GM18505 (cell line): ENCODE measurements at regions not wholly inside any gene's neighbourhood (a gene's known extent, or its start where the extent isn't known, plus 50 kb on each side); places are given as distances from the start of the nearest gene placed in this dataset.
"Not testable (repeated sequence)": the region's sequence is repeated elsewhere in the genome, so short reads cannot be mapped to it uniquely, and the experiment has no call there.

Experiments
- ATAC-seq: cut with Tn5 transposase; IDR thresholded peaks from one replicate; pipeline ENCODE4 v1.9.1; 2021; ENCODE audit not compliant: unreplicated experiment
- POLR2A ChIP-seq: IDR thresholded peaks from 4 replicates; pipeline ENCODE4 v1.6.1; 2011; ENCODE audit warnings: borderline replicate concordance; ENCODE audit not compliant: insufficient read depth, insufficient read length; ENCODE audit errors: extremely low read depth

DNA sequence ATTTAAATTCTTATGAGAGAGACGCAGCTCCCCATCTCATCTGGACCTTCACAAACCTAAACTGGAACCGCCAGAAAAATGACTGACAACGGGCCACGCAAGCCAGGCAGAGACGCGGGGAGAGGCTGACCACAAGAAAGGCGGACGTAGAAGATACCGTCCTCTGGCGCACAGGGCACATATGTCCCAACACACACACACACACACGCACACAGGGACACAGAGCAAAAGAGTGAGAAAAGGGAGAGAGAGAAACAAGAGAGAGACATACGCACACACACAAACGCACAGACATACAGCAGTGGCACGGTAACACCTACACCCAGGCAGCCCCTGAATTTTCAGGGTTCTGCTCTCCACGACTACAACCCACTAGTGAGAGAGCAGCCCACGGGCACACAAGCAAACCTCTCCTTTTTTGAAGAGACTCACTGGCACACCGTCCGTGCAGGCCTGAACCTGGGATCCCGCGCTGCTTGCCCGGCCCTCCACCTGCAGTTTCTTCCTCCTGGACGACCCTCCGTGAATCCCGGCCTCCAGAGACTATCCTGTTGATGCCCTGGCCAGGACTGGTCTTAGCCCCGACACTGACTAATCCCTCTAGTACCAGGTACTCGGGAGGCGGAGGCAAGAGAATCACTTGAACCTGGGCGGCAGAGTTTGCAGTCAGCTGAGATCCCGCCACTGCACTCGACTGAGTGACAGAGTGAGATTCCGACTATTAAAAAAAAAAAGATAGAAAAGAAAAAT is 156.5 kb upstream of the ZNF337 start:
- ATAC-seq = not testable (repeated sequence)

DNA sequence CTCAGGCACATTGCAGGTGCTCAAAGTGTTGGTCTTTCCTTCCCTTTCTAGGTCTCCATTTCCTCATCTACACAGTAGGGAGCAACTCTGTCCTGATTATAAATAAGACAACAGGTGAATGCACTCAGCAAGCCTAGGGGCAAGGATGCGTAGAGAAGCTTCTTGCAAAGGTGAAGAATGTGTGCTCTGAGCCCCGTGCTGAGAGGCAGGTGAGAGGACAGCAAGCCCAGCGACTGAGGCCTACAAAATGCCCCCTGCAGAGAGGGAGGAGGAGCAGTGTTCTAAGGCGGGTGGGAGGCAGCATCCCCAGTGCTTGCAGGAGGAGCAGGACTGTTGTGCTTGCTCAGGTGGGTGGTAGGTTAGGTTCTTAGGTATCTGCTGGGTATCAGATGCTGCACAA is 153.5 kb upstream of the ZNF337 start:
- not testable (repeated sequence) for ATAC-seq

GRCh38 chr20:25848222-25848621 is 151.6 kb upstream of the ZNF337 start:
- no peak for TF ChIP-seq POLR2A
- no peak for ATAC-seq

DNA sequence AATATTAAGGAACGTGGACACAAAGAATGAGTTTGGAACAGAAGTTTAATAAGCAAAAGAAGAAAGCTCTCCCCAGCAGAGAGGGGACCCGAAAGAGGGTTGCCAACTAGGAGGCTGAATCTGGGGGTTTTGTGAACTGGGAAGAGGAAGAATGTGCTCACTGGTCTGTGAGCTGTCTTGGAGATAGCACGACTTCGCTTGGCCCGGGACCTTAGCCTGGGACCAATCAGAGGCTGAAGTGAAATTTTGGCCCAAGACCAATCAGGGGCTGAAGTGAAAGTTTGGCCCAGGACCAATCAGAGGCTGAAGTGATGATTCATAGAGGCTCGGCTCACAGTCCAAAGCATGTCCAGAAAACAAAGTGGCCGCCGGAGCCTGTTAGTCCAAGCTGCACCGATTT is 148.0 kb upstream of the ZNF337 start:
- not testable (repeated sequence) for ATAC-seq

DNA sequence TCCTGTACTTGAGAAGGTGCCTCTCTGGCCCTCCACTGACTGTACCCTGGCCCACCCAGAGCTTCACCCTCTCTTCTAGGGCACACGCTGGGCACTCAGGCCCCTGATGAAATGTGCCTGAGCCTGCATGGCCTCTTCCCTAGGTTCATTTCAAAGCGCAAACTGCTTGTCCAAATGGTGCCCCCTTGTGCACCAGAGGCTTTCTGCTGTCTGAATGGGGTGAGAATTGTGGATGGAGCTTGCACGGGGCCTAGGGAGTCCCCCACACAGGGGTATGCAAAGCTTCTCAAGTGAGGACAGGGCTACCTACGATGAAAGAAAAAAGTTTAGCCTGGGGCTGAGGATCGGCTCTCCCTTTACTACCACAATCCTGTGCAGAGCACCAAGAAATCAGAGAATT is 116.9 kb upstream of the ZNF337 start:
- not testable (repeated sequence) for ATAC-seq

DNA sequence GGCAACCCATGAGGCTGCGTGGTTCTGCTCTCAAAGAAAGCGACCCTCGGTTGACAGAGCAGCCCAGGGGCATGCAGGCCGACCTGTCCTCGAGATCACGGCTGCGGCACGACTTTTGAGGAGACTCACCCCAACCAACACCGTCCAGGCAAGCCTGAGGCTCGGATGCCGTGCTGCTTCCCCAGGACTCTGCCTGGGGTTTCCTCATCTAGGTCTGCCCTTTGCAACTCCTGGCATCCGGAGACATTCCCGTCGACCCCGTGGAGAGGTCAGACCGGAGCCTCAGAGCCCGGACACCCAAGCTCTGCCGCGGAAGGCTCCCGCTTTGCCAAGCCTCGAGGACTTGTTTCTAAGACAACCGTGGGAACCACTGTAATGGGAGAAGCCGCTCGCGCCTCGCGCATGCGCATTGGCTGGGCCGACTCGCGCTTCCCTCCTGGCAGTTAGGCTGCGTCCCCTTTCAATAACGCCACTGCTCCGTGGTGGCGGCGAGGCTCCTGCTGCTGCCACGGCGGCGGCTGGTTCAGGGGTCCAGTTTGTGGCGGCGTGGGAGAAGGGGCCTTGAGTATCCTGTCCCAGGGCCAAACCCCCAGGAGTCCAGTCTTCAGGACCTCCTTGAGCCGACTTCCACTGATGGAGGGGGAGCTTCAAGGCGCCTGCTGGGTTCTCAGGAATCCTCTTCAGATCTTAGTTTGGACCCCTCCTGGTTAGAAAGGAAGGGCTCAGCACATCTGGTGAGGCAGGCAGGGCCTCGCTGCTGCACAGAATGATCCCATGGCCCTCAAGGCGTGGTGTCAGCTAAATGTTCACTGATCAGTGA is 101.7 kb upstream of the ZNF337 start:
- ATAC-seq = not testable (repeated sequence)

DNA sequence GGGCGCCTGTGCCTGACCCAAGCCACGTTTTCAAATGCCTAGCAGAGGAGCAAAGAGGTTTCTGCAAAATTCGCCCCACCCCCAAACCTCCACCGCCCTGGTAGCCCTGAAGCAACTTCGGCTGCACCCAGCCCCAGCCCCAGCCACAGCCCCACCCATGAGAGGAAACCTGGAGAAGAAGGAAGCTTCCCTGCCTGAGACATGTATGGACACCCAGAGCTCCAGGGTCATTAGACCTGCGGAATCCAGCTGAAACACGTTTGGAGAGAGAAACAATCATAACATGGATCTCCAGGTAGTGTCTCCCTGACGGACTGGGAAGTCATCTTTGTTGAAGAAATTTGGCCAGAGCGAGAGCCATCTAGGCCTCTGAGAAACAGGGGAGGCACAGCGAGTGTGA is 100.4 kb upstream of the ZNF337 start:
- ATAC-seq = not testable (repeated sequence)

DNA sequence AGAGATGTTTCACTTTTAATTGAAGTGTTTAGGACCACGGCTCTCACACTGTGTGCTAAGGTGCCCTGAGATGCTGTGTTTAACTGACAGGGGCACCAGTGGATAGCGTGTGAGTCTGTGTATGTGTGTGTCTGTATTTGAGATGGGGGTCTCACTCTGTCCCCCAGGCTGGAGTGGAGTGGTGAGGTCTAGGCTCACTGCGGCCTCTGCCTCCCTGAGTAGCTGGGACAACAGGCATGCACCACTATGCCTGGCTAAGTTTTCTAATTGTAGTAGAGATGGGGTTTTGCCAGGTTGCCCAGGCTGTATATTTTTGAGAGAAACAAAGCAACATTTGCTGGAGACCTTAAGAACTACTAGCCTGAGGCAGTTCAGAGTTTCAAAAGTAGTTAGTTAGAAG is 80.6 kb upstream of the ZNF337 start:
- not testable (repeated sequence) for ATAC-seq

GRCh38 chr20:25774711-25775110 is 78.1 kb upstream of the ZNF337 start:
- not testable (repeated sequence) for ATAC-seq

- not testable (repeated sequence) for ATAC-seq
These were observed 77.5 kb upstream of the ZNF337 start for GRCh38 chr20:25774203-25774602.

- ATAC-seq = not testable (repeated sequence)
These were observed 75.8 kb upstream of the ZNF337 start for GRCh38 chr20:25772437-25772836.

DNA sequence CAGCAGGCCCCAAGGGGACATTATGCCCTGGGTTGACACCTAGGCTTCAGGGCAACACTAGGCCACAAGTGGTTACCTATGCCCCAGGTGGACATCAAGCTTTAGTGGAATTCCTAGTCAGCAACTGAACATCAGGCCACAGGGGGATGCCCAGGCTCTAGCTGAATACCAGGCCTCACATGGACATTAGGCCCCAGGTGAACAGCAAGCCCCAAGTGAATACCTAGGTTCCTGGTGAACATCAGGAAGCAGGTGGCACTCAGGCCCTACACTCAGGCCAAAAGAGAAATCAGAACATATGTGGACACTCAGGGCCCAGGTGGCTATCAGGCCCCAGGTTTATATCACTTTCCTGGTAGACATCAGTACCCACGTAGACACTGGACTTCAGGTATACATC is 75.2 kb upstream of the ZNF337 start:
- ATAC-seq = not testable (repeated sequence)

GRCh38 chr20:25761596-25761995 is 64.9 kb upstream of the ZNF337 start:
- no peak for ATAC-seq
- no peak for TF ChIP-seq POLR2A

DNA sequence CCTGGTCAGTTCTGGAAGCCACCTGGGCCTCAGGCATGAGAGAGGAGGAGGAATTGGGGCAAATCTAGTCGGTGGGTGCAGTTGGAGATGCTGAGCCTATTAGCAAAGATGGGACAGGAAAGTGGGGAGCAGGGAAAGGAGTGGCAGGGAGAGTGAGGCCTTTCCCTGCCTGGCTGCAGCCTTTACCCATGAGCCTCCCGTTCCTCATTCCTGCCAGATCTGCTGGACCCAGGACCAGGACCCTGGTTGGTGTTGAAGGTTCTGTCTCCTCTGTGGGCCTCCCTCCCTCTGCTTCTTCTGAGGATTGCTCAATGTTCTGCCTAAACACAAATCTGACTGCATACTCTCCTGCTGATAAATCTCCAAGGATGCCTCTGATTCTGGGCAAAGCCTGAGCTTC is 64.4 kb upstream of the ZNF337 start:
- ATAC-seq = not testable (repeated sequence)

DNA sequence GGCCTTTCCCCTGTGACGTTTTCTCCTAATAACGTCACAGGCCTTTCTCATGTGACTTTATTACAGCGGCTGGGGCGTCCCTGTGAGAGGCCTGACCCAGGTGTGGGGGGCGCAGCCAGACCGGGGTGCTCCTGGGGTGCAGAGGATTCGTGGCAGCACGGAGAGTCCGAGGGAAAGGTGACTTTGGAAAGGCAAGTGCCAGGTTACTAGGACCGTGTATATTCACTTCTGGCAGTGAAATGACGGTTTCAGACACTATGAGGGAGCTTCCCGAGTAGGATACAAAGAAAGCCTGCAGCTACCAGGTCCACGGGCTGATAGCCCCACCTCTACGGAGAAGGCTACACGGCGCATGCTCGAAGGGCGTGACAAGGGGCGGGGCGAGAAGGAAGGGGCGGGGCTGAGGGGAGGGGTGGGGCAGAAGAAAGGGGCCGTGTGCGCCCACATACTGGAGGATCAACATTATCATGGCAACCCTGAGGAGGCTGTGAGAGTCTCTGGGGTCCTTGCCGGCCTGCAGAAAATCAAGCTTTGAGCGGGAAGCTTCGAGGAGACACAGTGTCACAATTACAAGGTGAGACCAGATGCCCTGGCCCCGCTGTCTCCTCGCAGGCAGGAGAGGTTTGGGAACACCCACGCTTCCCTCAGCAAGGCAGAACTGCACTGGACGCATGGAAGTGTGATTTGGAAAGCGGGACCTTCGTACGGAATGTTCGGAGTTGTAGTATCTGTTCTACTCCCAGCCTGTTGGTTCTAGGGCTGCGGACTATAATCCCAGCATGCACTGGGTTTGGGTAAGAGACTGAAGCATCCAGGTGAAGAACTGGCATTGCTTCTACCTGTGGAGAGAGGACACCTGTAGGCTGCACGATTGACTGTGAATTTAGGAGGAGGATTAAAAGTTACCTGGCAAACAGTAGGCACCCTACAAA is 54.4 kb upstream of the ZNF337 start:
- no peak for ATAC-seq
- TF ChIP-seq POLR2A = no peak
